HG02840 (cell line): ENCODE measurements at regions not wholly inside any gene's neighbourhood (a gene's known extent, or its start where the extent isn't known, plus 50 kb on each side); places are given as distances from the start of the nearest gene placed in this dataset.
"Not testable (repeated sequence)": the region's sequence is repeated elsewhere in the genome, so short reads cannot be mapped to it uniquely, and the experiment has no call there.

ENCODE experiments used
- ATAC-seq: cut with Tn5 transposase; IDR thresholded peaks from one replicate; pipeline ENCODE4 v1.9.1; 2021; ENCODE audit warnings: mild to moderate bottlenecking, moderate library complexity, moderate number of reproducible peaks; ENCODE audit not compliant: unreplicated experiment, low FRiP score

- no peak for ATAC-seq
These were observed 171.1 kb downstream of the CRYBB2 start for GRCh38 chr22:25390297-25391240.

DNA sequence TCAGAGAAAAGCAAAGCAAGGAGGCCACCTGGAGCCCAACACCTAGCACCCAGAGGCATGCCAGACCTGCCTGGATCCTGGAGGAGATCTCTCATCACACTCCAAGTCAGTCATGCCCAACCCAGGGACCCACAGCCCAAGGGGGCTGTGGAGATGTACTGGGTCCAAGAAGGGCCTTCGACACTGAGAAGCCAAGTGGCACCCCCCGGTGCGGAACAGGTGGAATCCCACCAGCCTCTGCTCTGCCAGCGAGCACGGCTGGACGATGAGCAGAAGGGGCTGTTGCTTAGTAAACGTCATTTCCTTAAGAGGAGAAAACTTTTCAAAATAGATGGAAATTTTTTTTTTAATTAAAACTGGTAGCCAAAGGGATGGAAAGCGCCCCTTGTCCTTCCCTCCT is 171.9 kb upstream of the GRK3 start:
- ATAC-seq, result no peak

GRCh38 chr22:25393121-25393805 is 171.2 kb upstream of the GRK3 start:
- ATAC-seq, result no peak

DNA sequence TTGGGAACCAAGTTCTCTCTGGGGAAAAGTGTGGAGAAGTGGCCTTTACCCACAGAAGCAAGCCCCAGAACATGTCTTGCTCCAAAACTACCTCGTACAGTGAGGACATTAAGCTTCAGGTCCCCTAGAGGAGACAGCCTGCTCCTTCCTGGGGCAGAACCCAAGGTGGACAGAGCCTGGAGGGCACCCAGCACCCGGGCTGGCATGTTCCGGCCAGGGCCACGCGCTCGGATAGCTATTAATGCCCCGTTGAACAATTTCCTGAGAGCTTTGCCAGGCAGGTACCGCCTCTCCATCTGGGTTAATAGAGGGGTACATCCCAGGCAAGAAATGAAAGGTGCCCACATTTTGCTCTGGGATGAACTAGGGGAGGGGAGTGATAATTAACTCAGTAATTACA is 169.0 kb upstream of the GRK3 start:
- ATAC-seq, result no peak

DNA sequence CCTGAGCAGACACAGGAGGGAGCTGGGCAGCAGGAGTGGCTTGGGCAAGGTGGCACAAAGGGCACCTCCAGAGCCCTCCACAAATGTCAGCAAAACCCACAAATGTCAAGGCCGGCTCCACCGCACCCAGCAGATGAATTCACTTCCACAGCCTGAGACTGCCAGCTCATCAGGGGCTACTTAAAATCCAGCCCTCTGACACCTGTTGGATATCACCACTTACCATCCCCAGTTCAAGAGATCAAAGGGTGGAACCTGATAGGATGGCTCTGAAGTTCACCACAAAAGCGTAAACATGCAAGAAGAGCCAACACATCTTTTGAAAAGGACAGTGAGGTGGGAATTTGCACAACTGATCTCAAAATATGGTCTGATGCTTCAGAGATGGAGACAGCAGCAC is 168.6 kb upstream of the GRK3 start:
- no peak for ATAC-seq

DNA sequence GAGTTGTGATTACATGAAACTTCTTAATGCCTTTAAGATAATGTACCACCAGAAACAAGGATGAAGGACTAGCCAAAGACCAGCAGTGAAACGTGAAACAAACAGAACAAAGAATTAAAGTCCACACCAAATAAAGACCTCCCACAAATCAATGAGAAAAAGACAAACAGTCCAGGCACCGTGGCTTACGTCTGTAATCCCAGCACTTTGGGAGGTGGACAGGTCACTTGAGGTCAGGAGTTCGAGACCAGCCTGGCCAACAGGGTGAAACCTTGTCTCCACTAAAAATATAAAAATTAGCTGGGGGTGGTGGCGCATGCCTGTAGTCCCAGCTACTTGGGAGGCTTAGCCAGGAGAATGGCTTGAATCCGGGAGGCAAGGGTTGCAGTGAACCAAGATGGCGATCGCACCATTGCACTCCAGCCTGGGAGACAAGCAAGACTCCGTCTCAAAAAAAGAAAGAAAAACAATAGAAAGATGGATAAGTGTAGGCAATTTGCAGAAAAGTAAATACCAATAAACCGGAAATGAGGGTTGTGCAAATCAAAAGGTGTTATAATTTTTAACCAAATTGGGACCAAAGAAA is 167.8 kb upstream of the GRK3 start:
- ATAC-seq, result no peak

DNA sequence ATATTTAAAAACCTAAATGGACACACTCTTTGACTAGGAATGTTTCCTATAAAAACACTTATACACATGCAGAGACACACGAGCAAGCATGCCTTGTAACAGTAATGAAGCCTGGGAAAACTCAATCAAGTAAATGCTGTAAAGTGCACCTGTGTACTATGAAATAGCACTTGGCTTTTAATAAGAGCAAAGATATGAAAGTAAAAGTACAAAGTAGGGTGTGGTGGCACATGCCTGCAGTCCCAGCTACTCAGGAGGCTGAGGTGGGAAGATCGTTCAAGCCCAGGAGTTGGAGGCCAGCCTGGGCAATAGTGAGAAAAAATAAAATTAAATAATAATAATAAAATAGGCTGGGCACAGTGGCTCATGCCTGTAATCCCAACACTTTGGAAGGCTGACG is 166.9 kb upstream of the GRK3 start:
- ATAC-seq, result no peak

- ATAC-seq, result not testable (repeated sequence)
These were observed 165.8 kb upstream of the GRK3 start for GRCh38 chr22:25398591-25399062.

DNA sequence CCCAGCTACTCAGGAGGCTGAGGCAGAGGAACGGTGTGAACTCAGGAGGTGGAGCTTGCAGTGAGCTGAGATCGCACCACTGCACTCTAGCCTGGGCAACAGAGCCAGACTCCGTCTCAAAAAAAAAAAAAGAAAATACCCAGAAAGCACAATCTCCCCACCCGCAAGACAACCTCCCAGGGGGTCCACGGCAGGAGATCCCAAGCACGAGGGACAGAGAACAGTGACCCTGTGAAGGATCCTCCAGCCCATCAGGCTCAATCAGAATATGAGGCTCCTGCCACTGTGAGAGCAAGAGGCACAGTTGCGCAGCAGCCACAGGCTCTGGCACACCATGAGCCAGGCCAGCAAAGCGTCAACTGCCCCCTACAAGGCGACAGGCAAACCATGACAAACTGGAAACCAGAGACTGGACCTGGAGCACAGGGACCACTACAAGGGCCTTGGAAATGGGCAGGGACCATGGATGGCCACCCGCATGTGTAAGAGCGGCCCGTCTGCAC is 164.8 kb upstream of the GRK3 start:
- no peak for ATAC-seq

DNA sequence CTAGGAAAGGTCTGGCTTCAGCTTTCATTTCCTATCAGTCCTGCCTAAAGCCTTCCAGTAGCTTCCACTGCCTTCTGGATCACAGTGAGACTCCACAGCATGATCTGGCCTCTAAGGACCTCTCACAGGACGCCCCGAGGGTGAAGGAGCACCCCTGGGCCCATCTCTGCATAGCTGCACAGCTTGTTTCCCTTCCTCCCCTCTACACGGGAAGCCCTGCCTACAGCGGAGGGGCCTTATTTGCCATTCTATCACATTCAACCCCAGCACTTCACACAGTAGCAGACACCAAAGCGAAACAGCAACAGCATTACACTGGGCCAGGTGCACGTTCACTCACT is 162.3 kb upstream of the GRK3 start:
- no peak for ATAC-seq

- no peak for ATAC-seq
These were observed 161.8 kb upstream of the GRK3 start for GRCh38 chr22:25402501-25403283.

- ATAC-seq, result no peak
These were observed 161.1 kb upstream of the GRK3 start for GRCh38 chr22:25403284-25403810.

DNA sequence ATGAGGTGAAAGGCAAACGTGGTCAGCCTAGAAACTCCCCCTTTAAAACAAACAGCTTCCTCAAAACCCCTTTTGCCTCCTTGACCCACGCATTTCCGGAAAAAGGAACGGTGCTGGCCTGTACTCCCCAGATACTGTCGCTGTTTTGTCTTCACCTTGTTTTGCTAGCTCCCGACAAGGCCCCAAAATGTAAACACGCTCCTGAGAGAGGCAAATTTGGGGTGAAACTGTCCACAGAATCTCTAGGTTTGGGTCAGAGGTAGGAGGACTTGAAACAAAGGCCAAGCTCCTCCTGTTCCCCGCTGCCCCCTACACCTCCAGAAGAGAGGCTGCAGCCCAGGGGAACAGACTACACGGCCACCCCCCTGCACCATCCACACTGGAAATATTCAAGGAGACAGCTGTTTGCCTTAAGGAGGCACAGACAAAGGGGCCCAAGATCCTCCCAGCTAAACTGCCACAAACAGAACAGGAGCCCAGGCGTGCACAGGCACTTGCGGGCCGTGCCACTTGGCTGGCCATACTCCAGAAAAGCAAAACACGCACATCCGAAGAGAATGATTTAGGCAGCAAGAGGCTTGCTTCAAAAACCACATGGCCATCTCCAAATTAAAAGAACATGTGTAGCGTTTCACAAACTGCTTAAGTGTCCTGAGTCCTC is 160.5 kb upstream of the GRK3 start:
- no peak for ATAC-seq

- no peak for ATAC-seq
These were observed 159.9 kb upstream of the GRK3 start for GRCh38 chr22:25404556-25404927.

DNA sequence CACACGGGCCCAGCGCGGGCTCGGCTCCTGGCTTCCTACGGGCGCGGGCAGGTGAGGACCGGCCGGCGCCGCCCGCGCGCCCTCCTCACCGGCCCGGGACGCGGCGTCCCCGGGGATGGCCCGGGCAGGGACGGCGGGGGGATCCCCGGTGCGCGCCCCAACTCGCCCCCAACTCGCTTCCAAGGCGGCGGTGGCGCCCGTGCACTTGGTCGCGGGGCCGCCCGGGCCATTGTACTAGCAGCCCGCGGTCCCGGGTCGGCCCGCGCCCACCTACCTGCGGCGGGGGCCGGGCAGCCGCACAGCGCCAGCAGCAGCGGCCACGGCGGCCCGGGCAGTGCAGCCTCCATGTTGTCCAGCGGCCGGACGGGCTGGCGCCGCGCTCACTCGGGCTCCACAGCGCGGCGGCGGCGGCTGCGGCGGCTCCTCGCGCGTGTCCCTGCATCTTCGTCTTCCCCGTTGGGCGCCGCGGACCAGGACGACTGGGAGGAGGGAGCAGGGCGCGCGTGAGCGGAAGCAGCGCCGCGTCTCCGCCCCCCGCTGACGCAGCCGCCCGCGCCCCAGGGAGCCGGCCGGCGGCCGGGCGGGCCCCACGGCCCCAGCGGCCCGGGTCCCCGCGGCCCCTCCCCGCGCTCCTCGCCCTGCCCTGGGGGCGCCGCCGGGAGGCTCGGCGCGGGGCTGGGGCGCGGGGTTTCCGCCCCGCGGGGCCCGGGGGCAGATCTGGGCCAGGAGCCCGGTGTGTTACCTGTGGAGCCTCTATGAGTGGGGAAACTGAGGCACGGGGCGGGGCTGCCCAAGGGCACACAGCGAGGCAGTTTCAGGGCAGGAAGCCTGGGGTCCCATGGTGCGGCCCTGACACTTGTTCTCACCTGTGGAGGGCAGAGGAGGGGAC is 159.3 kb upstream of the GRK3 start:
- no peak for ATAC-seq

DNA sequence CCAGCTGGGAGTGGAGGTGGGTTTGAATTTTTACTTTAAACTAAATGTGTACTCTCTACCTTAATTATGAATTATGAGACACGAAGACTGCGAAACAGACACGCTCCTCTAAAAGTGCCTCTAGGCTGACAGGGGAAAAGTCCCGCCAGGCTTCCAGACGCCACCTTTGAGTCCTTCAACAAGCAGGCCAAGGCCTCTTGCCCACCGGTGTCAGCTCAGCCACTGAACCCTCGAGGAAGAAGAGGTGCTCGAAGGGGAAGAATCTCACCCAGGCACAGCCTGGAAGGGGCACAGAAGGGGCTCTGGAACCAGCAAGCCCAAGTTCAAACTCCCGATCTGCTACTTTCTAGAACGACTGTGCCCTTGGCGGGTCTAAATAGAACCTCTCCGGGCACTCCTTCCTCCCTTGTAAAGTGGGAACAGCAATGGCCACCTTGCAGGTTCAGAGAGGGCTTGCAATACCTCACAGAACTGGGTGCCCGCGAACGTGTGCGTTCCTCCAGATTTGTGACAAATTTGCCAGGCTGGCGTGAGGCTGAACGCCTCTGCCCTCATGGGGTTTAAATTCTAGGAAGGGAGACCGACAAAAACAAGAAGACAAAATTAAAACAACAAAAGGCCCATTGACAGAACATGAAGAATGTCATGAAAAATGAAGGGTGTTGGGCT is 158.5 kb upstream of the GRK3 start:
- ATAC-seq, result no peak

DNA sequence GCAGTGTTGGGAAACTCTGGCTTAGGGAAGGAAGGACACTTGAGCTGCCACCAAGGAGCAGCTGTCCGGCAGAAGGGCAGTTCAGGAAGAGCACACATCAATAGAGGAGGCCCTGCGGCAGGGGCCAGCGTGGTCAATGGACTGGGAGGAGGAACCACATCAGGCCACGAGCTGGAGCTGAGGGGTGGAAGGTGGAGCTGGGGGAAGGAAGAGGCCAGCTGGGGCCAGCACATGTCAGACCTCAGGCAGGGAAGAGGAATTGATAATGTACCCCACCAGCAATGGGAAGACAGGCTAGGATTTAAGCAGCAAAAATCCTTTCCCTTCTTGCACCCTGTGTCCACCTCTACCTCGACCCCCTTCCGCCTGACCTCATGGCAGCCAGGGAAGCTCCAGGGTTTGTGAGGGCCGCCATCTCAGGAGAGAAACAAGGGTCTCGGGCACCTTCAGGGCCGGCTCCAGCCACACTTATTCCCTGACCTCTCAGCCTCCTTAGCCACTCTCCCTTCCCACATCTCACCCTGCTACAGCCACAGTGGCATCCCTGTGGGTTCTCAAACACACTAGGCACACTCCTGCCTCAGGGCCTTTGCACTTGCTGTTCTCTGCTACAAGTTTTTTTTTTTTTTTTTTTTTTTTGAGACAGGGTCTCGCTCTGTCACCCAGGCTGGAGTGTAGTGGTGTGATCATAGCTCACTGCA is 157.8 kb upstream of the GRK3 start:
- ATAC-seq, result no peak
